ENCODE measurements at regions not wholly inside any gene's neighbourhood (a gene's known extent, or its start where the extent isn't known, plus 50 kb on each side); places are given as distances from the start of the nearest gene placed in this dataset.
"Not testable (repeated sequence)": the region's sequence is repeated elsewhere in the genome, so short reads cannot be mapped to it uniquely, and the experiment has no call there.

- no peak for DNase-seq (ENCODE audit: low spot score)
Measured at GRCh38 chr6:44036699-44037101, 90.6 kb downstream of the MRPL14 start.

GRCh38 chr6:44036196-44036595 is 91.1 kb downstream of the MRPL14 start:
- no peak for DNase-seq (ENCODE audit: low spot score)

GRCh38 chr6:44035621-44036020 is 91.6 kb downstream of the MRPL14 start:
- DNase-seq (ENCODE audit: low spot score), result peak; percentile 74

- DNase-seq (ENCODE audit: low spot score), result no peak
Measured at GRCh38 chr6:44034931-44035345, 92.3 kb downstream of the MRPL14 start.

GRCh38 chr6:44034391-44034861 is 92.8 kb downstream of the MRPL14 start:
- DNase-seq (ENCODE audit: low spot score), result no peak

- DNase-seq (ENCODE audit: low spot score), result no peak
Measured at GRCh38 chr6:44030812-44031454, 96.3 kb downstream of the MRPL14 start.

- no peak for DNase-seq (ENCODE audit: low spot score)
Measured at GRCh38 chr6:44029444-44030185, 97.6 kb downstream of the MRPL14 start.

- no peak for DNase-seq (ENCODE audit: low spot score)
Measured at GRCh38 chr6:44028789-44029310, 98.4 kb downstream of the MRPL14 start.

GRCh38 chr6:44025226-44025625 is 102.0 kb downstream of the MRPL14 start:
- no peak for DNase-seq (ENCODE audit: low spot score)

- no peak for DNase-seq (ENCODE audit: low spot score)
Measured at GRCh38 chr6:44024574-44025219, 102.6 kb downstream of the MRPL14 start.

GRCh38 chr6:44023586-44024454 is 103.4 kb downstream of the MRPL14 start:
- DNase-seq (ENCODE audit: low spot score), result no peak

GRCh38 chr6:44022671-44023352 is 104.4 kb downstream of the MRPL14 start:
- no peak for DNase-seq (ENCODE audit: low spot score)

GRCh38 chr6:44022296-44022661 is 105.0 kb downstream of the MRPL14 start:
- no peak for DNase-seq (ENCODE audit: low spot score)

- DNase-seq (ENCODE audit: low spot score), result no peak
Measured at GRCh38 chr6:44021589-44022295, 105.5 kb downstream of the MRPL14 start.

- no peak for DNase-seq (ENCODE audit: low spot score)
Measured at GRCh38 chr6:44020664-44021425, 106.4 kb downstream of the MRPL14 start.

GRCh38 chr6:44020148-44020547 is 107.1 kb downstream of the MRPL14 start:
- no peak for DNase-seq (ENCODE audit: low spot score)

GRCh38 chr6:44017307-44017706 is 109.9 kb downstream of the MRPL14 start:
- DNase-seq (ENCODE audit: low spot score), result not testable (repeated sequence)

GRCh38 chr6:44016131-44016870 is 111.0 kb downstream of the MRPL14 start:
- DNase-seq (ENCODE audit: low spot score), result no peak

- no peak for DNase-seq (ENCODE audit: low spot score)
Measured at GRCh38 chr6:44012078-44012493, 115.2 kb downstream of the MRPL14 start.
